ENCODE measurements at regions not wholly inside any gene's neighbourhood (a gene's known extent, or its start where the extent isn't known, plus 50 kb on each side); places are given as distances from the start of the nearest gene placed in this dataset.

DNA sequence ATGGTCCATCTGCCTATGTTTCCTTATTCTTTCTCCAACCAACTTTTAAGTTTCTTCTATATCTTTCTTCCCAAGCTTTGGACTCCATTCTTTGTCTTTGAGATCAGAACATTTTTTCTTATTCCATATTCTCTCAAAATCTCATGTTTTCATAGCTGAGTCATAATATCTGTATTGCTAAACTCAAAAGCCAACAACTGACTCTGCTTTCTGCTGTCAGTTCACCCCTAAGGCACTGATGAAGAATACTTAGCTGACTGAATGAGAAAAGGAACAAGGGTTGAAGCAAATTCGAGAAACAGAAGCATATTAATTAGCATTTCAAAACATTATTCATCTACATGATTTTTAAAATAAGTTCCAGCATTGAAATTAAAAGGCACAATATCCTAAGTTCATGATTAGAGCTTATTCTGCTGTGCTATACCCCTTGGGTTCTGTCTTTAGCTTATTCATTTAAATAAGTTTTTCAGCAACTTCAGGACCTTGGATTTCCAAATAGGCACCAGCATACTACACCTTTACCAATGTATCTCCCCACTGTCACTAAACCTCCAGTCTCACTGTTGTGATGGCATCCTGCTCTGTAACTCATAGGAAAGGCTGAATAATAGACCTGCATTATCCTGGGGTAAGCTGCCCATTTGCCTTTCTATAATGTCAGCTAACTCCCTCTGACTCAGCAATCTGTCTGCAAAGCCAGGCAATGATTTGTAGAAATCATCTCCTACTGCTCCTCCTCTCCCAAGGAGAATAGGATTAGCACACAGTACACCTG lies 49.9 kb upstream of the C5orf46 start:
- intact Hi-C loops (cut with DNase I; ENCODE audit: low total_unique reads) = loop anchor here (10.0 kb wide), 1 partner anchor 149 kb away; no protein-coding TSS in a partner anchor
- 41 to 75% (median 56%) methylated on average over 1 of the region's 1 CpG for WGBS, 5 donors

More for the DNA sequence above, 49.9 kb upstream of the C5orf46 start:
- H3K27ac ChIP-seq = no peak overlapping the region
- no peak for DNase-seq
- no peaks in the 10 kb centered on the region for H3K36me3 ChIP-seq
- H3K9me3 ChIP-seq = no peaks in the 10 kb centered on the region
- no peaks in the 10 kb centered on the region for H3K27me3 ChIP-seq (replicated peaks in 1 of 7)
- H3K4me3 ChIP-seq = no peak overlapping the region
- no peaks in the 10 kb centered on the region for H3K4me1 ChIP-seq
- TF ChIP-seq, protein P1, sequence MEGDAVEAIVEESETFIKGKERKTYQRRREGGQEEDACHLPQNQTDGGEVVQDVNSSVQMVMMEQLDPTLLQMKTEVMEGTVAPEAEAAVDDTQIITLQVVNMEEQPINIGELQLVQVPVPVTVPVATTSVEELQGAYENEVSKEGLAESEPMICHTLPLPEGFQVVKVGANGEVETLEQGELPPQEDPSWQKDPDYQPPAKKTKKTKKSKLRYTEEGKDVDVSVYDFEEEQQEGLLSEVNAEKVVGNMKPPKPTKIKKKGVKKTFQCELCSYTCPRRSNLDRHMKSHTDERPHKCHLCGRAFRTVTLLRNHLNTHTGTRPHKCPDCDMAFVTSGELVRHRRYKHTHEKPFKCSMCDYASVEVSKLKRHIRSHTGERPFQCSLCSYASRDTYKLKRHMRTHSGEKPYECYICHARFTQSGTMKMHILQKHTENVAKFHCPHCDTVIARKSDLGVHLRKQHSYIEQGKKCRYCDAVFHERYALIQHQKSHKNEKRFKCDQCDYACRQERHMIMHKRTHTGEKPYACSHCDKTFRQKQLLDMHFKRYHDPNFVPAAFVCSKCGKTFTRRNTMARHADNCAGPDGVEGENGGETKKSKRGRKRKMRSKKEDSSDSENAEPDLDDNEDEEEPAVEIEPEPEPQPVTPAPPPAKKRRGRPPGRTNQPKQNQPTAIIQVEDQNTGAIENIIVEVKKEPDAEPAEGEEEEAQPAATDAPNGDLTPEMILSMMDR (IDR thresholded peaks at IDR 0.05 in 8 of 11, conservative IDR thresholded peaks at IDR 0.05 in 3 of 11) = no peak
- TF ChIP-seq POLR2A (IDR thresholded peaks at IDR 0.05) (no peak), POLR2AphosphoS5 (IDR thresholded peaks at IDR 0.05) (no peak)
